SK-N-SH treated with all-trans-retinoic acid at 6 μM for 48 hours (cell line): ENCODE measurements at regions not wholly inside any gene's neighbourhood (a gene's known extent, or its start where the extent isn't known, plus 50 kb on each side); places are given as distances from the start of the nearest gene placed in this dataset.

ENCODE experiments used
- ATAC-seq: fragments of 200-7000 bp; cut with Tn5 transposase; 3 replicates; pipeline ENCODE4 v1.9.1; 2020; ENCODE audit warnings: mild to moderate bottlenecking, moderate library complexity
- ARNTL ChIP-seq: fragments of 450-650 bp; formaldehyde crosslinking; IDR thresholded peaks from 2 replicates; pipeline ENCODE4 v1.5.0; 2020; ENCODE audit warnings: low read depth, mild to moderate bottlenecking, moderate library complexity, borderline replicate concordance
- CSDC2 ChIP-seq: fragments of 250-450 bp; sonication (Bioruptor Pico); IDR thresholded peaks from 2 replicates; pipeline ENCODE4 v1.5.0; 2020; ENCODE audit warnings: mild to moderate bottlenecking, moderate library complexity
- OSR1 ChIP-seq: fragments of 250-450 bp; sonication (Bioruptor Pico); IDR thresholded peaks from 2 replicates; pipeline ENCODE4 v1.8.0; 2022; ENCODE audit warnings: moderate library complexity, mild to moderate bottlenecking, inconsistent platforms
- PPARA ChIP-seq: fragments of 250-450 bp; sonication (Bioruptor Pico); IDR thresholded peaks from 2 replicates; pipeline ENCODE4 v1.5.0; 2020; ENCODE audit warnings: mild to moderate bottlenecking, borderline replicate concordance
- RARB ChIP-seq: fragments of 250-450 bp; sonication (Bioruptor Pico); IDR thresholded peaks from 2 replicates; pipeline ENCODE4 v1.8.0; 2021; ENCODE audit warnings: mild to moderate bottlenecking, moderate library complexity
- SNAI2 ChIP-seq: fragments of 250-450 bp; sonication (Bioruptor Pico); IDR thresholded peaks from 2 replicates; pipeline ENCODE4 v1.5.0; 2020; ENCODE audit warnings: mild to moderate bottlenecking, moderate library complexity
- TCF4 ChIP-seq: fragments of 250-450 bp; sonication (Bioruptor Pico); IDR thresholded peaks from 2 replicates; pipeline ENCODE4 v1.8.0; 2021; ENCODE audit warnings: mild to moderate bottlenecking, moderate library complexity, borderline replicate concordance
- TOX ChIP-seq: fragments of 250-450 bp; sonication (Bioruptor Pico); IDR thresholded peaks from 2 replicates; pipeline ENCODE4 v1.8.0; 2021; ENCODE audit warnings: mild to moderate bottlenecking, moderate library complexity, borderline replicate concordance
- ZNF70 ChIP-seq: fragments of 450-650 bp; formaldehyde crosslinking; IDR thresholded peaks from 2 replicates; pipeline ENCODE4 v1.5.0; 2020; ENCODE audit warnings: mild to moderate bottlenecking, moderate library complexity
- ZNF8 ChIP-seq: fragments of 450-650 bp; formaldehyde crosslinking; IDR thresholded peaks from 2 replicates; pipeline ENCODE4 v1.5.0; 2020; ENCODE audit warnings: mild to moderate bottlenecking, moderate library complexity
- TF ChIP-seq, protein P1 (sequence below): fragments of 250-450 bp; sonication (Bioruptor Pico); IDR thresholded peaks from 2 replicates; pipeline ENCODE4 v1.5.1; 2021; ENCODE audit warnings: mild to moderate bottlenecking, moderate library complexity
- TF ChIP-seq, protein P2 (sequence below): fragments of 250-450 bp; sonication (Bioruptor Pico); IDR thresholded peaks from 2 replicates; pipeline ENCODE4 v1.5.1; 2020; ENCODE audit warnings: low read depth, mild to moderate bottlenecking, moderate library complexity
- TF ChIP-seq, protein P3 (sequence below): fragments of 250-450 bp; sonication (Bioruptor Pico); IDR thresholded peaks from 2 replicates; pipeline ENCODE4 v1.8.0; 2021; ENCODE audit warnings: low read depth, mild to moderate bottlenecking, moderate library complexity, borderline replicate concordance

DNA sequence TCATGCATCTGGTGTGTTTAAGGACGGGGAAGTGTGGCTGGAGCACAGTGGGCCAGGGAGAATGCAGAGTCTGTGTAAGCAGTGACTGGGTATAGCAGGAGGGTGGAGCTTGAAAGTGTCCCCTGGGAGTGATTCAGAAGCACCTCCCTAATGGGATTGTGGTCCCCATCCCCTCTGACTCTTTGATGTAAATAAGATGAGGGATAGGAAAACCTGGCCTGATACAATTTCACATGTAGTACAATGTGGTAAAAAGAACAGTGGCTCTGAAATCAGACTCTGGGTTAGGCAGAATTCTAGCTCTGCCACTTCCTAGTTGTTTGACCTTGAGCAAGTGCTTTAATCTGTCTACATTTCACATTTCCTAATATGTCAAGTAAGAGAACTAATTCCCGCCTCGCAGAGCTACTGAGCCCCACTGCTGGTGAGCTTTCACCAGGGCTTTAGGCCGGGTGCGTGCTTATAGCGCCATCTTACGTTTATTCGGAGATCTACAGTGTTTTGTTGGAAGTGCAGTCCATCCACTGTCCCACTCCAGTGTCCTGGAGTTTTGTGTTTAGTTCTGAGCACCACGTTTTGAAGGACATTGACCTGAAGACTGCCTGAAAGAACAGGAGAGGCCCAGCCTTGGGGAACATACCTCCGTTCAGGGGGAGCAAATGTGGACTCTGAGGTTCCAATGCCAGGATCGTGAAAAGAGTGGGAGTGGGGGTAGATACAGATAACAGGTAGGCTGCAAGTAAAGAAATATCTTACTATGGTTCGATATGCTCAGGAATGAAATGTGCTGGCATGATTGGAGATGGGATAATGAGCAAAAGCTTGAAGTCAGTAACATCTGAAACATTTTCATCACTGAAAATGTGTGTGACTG lies 51.2 kb upstream of the TESK1 start (continued):
- TF ChIP-seq, protein P1, sequence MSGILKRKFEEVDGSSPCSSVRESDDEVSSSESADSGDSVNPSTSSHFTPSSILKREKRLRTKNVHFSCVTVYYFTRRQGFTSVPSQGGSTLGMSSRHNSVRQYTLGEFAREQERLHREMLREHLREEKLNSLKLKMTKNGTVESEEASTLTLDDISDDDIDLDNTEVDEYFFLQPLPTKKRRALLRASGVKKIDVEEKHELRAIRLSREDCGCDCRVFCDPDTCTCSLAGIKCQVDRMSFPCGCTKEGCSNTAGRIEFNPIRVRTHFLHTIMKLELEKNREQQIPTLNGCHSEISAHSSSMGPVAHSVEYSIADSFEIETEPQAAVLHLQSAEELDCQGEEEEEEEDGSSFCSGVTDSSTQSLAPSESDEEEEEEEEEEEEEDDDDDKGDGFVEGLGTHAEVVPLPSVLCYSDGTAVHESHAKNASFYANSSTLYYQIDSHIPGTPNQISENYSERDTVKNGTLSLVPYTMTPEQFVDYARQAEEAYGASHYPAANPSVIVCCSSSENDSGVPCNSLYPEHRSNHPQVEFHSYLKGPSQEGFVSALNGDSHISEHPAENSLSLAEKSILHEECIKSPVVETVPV: no peak
- TF ChIP-seq OSR1 (CRISPR knock-in tag) (no peak), ZNF8 (CRISPR knock-in tag) (no peak), TOX (CRISPR knock-in tag) (no peak), SNAI2 (CRISPR knock-in tag) (no peak), ARNTL (CRISPR knock-in tag) (no peak), PPARA (CRISPR knock-in tag) (no peak), RARB (CRISPR knock-in tag) (no peak)
- TF ChIP-seq, protein P2, sequence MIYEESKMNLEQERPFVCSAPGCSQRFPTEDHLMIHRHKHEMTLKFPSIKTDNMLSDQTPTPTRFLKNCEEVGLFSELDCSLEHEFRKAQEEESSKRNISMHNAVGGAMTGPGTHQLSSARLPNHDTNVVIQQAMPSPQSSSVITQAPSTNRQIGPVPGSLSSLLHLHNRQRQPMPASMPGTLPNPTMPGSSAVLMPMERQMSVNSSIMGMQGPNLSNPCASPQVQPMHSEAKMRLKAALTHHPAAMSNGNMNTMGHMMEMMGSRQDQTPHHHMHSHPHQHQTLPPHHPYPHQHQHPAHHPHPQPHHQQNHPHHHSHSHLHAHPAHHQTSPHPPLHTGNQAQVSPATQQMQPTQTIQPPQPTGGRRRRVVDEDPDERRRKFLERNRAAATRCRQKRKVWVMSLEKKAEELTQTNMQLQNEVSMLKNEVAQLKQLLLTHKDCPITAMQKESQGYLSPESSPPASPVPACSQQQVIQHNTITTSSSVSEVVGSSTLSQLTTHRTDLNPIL (CRISPR knock-in tag): no peak

DNA sequence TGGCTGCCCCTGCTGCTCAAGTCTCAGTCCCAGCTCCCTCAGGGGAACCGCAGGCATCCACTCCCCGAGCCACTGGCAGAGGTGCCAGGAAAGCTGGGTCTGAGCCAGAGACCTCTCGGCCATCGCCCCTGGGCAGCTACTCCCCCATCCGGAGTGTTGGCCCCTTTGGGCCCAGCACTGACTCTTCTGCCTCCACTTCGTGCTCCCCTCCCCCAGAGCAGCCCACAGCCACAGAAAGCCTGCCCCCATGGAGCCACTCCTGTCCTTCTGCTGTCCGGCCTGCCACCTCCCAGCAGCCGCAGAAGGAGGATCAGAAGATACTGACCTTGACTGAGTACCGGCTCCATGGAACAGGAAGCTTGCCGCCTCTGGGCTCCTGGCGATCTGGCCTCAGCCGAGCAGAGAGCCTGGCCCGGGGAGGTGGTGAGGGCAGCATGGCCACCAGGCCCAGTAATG lies 49.8 kb upstream of the TESK1 start:
- no peak for ATAC-seq
- TF ChIP-seq, protein P2 (CRISPR knock-in tag): no peak
- TF ChIP-seq ZNF70 (CRISPR knock-in tag) (no peak), SNAI2 (CRISPR knock-in tag) (no peak), PPARA (CRISPR knock-in tag) (no peak), OSR1 (CRISPR knock-in tag) (no peak), TCF4 (CRISPR knock-in tag) (no peak), ZNF8 (CRISPR knock-in tag) (no peak), CSDC2 (no peak)
- TF ChIP-seq, protein P3, sequence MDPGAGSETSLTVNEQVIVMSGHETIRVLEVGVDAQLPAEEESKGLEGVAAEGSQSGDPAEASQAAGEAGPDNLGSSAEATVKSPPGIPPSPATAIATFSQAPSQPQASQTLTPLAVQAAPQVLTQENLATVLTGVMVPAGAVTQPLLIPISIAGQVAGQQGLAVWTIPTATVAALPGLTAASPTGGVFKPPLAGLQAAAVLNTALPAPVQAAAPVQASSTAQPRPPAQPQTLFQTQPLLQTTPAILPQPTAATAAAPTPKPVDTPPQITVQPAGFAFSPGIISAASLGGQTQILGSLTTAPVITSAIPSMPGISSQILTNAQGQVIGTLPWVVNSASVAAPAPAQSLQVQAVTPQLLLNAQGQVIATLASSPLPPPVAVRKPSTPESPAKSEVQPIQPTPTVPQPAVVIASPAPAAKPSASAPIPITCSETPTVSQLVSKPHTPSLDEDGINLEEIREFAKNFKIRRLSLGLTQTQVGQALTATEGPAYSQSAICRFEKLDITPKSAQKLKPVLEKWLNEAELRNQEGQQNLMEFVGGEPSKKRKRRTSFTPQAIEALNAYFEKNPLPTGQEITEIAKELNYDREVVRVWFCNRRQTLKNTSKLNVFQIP (CRISPR knock-in tag): no peak
